Fibroblast of skin of back (primary cell): ENCODE measurements at regions not wholly inside any gene's neighbourhood (a gene's known extent, or its start where the extent isn't known, plus 50 kb on each side); places are given as distances from the start of the nearest gene placed in this dataset.

Experiments used
- DNase-seq: peaks from one replicate; pipeline ENCODE4 v3.0.0-alpha.2; 2013

GRCh38 chr6:113315879-113316278 lies 541.3 kb upstream of the MARCKS start:
- DNase-seq, result no peak

- DNase-seq, result no peak
Measured at GRCh38 chr6:113317442-113317841, 539.7 kb upstream of the MARCKS start.

DNA sequence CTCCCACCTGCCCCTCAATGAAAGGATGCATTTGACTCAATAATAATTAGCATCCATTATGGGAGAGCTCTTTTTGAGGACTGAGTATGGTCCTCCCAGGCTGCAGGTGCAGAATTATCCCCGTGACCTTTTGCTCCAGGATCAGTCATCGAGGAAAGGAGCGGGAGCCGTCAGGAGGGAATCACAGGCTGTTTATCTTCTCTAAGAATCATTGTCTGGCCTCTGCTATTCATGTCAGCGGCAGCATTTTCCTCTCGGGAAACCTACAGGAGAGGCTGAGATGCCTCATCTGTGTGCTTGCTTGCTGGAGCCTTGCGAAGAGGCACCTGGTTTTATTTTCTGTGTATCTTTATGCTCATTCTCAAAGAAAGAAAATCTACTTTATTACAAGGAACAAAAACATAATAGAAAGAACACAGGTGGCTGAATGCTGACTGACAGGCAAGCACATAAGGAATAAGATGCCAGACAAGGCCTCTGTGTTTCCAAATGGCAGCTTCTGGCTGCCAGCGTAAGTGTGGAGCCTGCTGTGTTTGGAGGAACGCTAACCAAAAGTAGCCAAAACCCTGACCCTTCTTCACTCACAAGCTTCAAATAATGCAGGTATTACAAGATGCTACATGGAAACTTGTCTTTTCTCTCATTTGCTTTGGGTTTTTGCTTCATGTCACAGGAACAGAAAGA lies 539.1 kb upstream of the MARCKS start:
- no peak for DNase-seq

DNA sequence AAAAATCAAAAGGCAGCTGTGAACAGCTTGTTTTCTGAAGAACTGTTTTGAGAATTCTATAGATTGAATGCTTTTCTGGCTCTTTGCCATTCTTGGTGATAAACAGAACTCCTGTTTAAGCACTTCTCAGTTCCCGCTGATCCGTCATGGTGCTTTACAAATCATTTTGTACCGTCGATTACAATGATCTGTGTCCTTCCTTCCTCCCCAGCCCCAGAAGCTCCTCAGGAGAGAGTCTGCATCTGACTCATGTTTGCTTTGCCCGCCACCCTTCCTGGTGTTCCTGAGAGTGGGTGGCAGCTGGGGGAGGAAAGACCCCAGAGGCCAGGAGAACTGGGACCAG lies 538.6 kb upstream of the MARCKS start:
- DNase-seq, result no peak

GRCh38 chr6:113320653-113321052 lies 536.5 kb upstream of the MARCKS start:
- DNase-seq, result no peak

DNA sequence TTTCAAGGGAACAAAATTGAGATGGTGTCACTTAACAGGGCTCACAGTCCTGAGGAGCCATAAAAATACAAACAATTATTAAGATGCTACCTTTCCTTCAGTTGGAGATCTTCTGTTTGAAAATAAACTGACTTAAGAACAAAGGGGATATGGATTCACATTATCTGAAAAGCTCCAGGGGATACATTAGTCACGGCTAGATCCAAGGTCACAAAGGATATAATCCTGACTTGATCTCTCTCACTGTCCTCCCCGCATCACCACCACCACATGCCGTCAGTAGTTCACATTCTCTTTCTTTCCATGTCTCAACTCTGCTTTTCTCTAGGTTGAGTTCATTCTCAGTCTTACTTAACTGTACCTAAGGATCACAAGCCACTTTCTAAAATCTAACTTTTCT lies 530.4 kb upstream of the MARCKS start:
- no peak for DNase-seq

DNA sequence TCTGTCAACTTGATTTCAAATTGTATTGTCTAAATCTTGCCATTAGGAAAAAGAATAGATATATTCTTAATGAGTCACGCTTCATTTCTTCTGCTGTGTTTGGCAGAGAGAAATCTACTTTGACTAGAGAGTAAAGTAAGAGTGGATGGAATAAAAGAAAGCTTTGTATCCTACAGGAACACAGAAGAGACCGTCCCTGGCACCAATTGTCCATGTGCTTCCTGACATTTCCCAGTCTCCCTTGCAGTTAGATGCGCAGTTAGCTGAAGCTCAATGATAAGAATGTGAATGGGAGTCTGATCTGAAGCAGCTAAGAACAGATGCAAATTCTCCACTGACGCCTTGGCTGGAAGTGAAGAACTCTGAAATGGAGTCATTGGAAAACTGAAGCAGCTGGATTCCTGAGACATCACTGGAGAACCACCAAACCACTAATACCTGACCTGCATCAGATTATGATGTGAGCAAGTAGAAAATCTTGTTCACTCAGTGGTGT lies 528.2 kb upstream of the MARCKS start:
- no peak for DNase-seq

DNA sequence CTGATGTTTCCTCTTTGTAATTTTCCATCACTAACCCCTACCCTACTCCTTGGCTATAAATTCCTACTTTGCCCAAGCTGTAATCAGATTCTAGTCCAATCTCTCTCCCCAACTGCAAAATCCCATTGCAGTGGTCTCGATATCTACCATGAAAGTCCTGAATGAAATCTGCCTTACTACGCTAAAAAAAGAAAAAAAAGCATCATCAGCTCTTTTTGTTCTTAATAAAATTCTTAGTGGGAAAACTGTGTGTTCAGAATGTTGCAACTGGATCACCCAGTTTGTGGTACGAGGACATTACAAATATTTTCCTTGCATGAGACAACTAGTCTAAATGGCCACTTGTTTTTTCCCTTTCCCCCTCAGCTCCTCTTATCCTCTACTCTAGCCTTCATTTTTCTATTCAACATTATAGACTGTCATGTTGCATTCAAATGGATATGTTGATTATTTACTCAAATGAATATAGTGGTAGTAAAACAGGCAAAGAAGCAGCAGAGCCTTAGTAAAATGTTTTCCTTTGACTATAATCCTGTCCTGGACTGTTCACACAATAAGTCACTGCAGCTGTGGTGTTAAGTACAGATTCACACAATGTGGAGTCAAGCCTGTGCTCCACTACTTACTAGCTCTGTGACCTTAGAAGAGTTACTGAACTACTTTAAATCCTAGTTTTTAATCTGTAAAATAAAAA lies 527.1 kb upstream of the MARCKS start:
- DNase-seq, result no peak

DNA sequence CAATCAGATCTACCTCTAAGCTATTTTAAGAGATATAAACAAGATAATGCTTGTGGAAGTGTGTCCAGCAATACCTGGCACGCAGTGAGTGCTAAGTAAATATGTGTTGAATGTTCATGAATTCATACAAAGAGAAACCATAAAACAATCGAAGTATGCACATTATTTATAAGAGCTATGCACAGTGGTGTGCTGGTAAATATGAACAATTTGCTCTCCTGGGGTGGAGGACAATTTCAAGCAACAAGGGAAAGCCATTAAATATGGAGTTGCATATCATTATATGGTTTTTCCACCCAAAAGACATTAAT lies 526.6 kb upstream of the MARCKS start:
- no peak for DNase-seq

- no peak for DNase-seq
Measured at GRCh38 chr6:113331021-113331420, 526.1 kb upstream of the MARCKS start.

GRCh38 chr6:113338644-113339043 lies 518.5 kb upstream of the MARCKS start:
- DNase-seq, result peak; percentile 13

DNA sequence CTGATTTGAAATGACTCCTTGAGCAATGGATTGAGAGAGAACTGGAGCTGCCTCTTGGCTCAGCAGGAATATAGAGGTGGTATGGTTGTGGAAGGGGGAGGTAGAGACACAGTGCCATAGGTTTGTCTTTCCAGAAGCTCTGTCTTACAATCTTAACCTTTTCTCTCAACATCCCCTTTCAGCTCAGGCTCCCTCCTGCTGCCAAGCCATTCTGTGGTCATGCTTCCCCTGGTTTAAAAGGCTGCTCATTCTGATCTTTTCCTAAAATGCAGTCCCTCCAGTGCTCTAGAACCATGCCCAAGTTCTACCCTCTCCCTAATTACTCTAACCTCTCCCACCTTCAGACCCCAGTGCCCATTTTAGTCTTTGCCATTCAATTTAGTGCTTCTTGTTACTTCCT lies 517.9 kb upstream of the MARCKS start:
- no peak for DNase-seq

- no peak for DNase-seq
Measured at GRCh38 chr6:113340371-113340770, 516.8 kb upstream of the MARCKS start.

- DNase-seq, result no peak
Measured at GRCh38 chr6:113343940-113344339, 513.2 kb upstream of the MARCKS start.

GRCh38 chr6:113344969-113345368 lies 512.2 kb upstream of the MARCKS start:
- peak; percentile 60 for DNase-seq

DNA sequence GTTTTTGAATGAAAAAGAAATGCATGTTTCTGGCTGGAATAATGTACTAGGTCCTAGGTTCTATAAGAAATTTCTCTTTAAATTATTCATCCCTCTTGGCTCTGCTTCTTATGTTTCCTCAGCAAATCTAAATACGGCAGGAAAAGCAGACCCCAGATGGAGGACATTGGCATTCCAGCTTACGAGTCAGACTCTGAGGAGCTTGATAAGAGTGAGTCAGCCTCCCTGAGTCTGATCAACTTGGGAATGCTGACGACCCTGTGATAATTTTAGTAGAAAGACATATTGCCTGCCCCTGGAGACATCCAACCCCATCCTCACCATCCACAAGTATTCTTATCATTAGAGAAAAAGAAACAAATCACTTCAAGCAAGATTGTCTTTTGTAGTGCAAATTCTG lies 509.7 kb upstream of the MARCKS start:
- DNase-seq, result peak; percentile 85

DNA sequence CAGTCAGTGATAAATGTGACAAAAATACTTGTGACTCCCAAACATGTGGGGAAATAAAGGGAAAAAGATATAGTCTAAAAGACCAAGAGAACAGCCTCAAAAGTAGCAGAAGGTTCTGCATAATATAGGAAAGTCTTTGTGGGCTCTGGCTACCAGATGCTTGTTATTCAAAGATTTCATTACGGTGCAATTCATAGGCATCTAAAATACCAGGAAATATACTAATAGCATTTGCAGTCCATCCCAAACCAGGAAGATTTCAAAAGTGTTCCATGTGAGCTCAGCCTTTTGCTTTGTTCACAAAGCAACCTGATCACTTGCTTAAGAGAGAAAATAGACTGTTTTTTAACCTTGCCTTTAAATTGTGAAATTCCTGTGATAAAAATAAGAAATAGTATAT lies 506.7 kb upstream of the MARCKS start:
- DNase-seq, result no peak

GRCh38 chr6:113351173-113351834 lies 505.8 kb upstream of the MARCKS start:
- DNase-seq, result peak; percentile 87

DNA sequence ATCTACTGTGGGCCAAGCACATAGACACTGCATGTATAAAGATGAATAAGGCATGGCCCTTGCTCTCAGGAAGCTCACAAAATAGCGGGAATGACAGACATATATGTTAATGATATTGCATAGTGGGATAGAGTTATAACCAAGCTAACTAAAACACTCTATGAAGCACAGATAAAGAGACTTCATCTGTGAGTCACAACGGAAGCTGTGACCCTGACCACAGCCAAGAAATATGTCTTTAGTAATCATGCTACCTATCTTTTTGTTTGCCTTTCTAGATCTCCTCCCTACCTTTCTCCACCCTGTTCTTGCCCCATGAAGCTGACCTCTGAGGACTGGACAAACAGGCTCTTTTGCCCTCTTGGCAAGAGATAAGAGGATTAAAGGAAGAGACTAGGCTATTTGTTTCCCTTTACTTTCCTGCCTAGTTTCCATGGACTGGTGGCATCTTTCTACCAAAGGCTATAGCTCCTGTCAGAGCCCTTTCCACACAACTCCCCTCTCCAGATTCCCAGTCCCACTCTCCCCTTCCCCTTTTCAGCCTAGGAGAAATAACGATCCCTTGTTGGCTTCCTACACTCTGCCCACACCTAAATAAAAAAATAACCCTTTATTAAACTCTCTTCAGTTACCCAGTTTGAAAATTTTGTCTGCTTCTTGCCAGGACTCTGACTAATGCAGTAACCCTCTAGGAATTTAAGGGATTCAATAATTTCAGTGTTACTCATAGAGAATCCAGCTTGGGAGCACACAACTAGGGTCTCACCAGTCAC lies 504.9 kb upstream of the MARCKS start:
- DNase-seq, result peak; percentile 94

DNA sequence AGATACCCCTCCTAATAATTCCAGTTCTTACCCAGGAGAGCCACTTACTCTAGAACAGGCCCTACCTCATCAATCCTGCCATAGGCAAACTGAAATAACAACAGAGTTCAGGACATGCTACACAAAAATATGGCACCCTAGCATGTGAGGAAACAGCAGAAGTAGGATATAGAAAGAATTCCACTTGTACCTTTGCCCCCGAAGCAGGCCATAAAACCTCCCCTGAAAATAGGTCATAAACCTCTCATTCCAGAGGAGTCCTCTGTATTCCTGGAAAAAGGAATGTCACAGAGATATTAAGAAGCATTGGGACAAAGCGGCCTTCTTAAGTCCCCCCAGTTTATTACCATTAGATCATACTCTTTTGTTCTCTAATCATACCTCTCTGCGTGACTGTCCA lies 504.3 kb upstream of the MARCKS start:
- no peak for DNase-seq

DNA sequence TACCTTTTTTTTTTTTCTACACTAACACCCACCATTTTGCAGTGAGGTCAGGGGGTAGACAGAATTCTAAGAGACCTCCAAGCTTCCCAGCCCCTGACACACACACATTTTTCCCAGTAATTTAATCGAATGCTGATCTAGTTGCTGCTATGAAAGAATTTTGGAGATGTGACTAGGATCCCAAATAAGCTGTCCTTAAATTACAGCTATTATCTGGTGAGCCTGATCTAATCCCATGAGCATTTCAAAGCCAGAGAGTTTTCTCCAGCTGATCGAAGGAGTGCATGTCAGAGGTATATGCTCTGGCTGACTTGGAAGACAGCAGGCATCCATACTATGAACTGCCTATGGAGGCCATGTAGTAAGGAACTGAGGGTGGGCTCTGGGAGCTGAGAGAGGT lies 503.8 kb upstream of the MARCKS start:
- peak; percentile 55 for DNase-seq

DNA sequence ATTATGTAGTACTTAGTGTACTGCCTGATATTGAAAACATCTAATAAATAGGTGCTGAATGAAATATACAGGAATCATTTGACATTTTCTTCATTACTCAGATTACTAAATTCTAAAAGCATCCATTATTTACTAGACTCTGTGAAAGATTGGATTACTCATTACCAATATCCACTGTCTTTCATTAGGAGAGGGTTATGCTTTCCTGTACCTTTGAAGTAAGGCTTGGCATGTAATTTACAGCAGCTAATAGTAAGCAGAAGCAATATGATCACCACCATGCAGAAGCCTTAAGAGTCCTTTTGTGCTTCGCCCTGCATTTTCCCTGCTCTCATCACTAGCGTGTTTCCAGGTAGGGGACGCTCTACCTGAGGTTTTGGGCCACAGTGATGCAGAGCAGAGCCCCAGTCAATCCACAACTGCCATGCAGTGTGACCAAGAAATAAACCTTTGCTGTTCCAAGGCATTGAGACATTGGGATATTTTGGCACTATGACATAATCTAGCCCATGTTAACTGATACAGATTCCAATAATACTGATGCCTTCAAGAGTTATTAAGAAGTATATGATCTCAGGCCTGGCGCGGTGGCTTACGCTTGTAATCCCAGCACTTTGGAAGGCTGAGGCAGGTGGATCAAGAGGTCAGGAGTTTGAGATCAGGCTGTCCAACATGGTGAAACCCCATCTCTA lies 502.8 kb upstream of the MARCKS start:
- no peak for DNase-seq

DNA sequence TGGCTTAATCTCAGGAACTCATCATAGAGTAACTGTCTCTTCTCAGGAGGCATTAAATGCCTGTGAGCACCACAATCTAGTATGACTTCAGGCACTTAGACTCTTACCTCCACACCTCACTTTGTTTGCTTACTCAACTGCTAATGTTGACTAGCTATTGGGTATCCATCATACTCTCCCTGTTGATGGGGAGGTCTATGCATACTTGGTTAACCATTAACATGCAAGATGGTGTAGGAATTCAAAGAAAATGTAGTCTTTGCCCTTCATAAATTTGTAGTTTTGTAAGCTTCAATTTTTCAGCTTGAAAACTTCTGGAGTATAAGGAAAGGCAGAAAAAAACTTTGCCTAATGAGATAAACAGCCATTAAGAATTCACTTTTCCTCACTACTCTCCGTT lies 501.0 kb upstream of the MARCKS start:
- DNase-seq, result no peak
